AML-193 (cell line): ENCODE measurements at regions not wholly inside any gene's neighbourhood (a gene's known extent, or its start where the extent isn't known, plus 50 kb on each side); places are given as distances from the start of the nearest gene placed in this dataset.
"Not testable (repeated sequence)": the region's sequence is repeated elsewhere in the genome, so short reads cannot be mapped to it uniquely, and the experiment has no call there.

Experiments
- DNase-seq, 2 experiments: peaks; one replicate each; lab custom pipeline; 2025; lab: John Stamatoyannopoulos, UW

DNA sequence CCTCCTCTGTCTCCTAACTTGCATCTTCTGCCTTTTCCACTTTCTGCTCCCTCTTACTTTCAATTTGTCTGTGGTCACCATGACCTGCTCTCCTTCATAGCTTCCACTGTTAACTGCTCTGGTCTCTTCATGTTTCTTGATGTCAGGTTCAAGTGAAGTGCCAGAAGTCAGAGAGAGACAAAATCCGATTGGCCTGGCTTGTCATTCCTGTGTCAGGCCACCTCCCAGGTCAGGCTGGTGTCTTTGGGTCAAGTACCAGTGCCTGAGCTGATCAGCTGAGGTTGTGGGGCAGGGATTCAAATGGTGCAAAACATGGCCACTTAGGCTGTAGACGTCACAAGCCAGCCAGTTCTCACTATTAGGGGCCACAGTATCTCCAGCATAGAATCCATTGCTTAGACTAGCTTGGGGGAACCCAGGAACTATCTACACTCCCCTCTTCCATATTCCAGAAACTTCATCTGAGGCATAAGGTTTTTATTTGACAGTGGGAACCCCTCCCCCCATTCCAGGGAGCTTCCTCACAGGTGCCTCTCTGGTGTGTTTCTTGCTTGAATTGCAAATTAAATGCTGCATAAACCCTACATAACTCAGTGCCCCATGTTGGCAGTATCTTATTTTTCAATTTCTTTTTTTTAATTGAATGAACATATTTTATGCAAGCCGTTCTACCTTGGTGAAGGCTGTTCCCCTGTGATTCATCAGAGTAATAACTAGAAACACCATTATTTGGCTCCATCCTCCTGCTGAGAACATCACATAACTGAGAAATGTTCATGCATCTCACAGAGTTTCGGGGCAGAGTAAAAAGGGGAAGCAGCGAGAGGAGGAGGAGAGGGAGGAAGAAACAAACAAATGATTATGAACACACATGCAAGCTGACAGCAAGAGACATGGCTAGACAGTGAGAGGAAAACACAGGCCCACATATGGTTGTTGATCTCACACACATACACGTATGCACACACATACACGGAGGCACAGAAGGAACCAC is 175.8 kb downstream of the TLE3 start:
- no peak for DNase-seq

DNA sequence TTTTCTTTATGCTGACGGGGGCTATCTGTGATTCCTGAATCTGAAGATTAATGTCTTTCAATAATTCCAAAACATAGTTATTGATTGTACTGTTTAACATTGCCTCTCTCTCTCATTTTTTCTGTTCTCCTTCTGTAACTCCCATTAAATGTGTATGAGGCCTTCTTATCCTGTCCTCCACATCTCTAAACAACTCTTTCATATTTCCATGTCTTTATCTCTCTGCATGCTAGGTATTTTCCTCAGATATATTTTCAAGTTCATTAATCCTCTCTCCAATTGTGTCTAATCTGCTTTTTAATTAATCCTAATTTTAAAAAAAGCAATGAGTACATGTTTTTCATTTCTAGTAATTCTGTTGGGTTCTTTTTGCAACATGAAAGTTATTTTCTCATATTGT is 173.2 kb downstream of the TLE3 start:
- DNase-seq: no peak

DNA sequence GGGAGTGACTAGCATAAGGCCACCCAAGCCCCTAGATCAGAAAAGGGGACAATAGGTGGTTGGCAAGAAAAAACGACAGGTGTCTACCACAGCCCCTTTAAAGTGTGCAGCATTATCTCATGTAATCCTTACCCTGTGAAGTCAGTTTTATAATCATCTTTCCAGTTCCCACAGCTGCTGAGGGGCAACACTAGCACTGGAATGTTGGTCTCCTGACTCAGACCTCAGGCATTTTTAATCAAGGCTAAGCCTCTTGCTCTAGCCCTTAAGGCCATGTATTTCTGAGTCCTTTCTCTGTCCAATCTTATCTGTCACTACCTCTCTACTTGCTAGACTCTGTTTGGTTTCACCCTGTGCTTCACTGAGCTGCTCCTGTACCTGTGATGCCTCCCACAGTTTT is 171.7 kb downstream of the TLE3 start:
- DNase-seq: no peak

GRCh38 chr15:69926721-69927120 is 171.0 kb downstream of the TLE3 start:
- DNase-seq: no peak

- not testable (repeated sequence) for DNase-seq
Observed at GRCh38 chr15:69928890-69929289, 168.8 kb downstream of the TLE3 start.

DNA sequence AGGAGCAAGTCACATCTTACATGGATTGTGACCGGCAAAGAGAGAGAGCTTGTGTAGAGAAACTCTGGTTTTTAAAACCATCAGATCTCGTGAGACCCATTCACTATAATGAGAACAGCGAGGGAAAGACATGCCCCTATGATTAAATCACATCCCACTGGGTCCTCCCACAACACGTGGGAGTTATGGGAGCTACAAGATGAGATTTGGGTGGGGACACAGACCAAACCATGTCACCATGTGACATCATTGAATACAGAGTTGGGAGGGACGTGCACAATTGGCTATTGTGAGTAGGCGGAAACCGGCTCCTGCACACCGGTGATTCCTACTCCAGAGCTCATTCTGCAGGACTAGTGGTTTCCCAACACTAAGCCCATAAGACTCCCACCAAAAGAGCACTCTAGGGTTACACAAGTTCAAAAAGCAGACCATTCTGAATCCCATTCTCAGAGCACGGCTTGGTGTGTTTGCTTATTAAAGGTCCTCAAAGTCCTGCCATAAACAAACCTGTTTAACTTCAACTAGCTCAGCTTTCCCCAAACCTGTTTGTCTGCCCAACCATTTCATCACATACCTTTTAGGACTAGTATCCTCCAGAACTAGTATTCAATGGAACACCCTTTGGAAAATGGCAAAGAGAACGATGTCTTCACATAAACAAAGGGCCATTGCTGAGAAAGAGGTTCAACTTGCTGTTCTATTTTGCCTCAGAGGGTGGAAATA is 167.6 kb downstream of the TLE3 start:
- no peak for DNase-seq

DNA sequence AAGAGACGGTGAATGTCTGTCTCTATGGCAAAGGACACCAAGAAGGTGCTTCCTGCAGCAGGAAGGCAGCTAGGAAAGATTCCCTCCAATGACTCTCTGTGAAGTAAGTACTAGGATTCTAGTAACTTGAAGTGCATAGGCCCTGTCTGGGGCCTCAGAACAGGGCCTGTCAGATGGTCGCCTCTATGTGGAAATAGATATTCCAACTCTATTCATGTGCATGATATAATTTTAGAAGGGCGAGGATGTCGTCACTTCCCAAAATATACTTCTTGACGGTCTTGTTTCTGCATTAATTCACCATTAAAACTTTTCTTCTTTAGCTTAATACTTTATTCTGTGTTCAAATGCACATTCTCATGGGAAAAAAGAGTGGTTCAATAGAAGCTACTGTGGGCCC is 167.0 kb downstream of the TLE3 start:
- DNase-seq: no peak

- no peak for DNase-seq
Observed at GRCh38 chr15:69931156-69931555, 166.6 kb downstream of the TLE3 start.

GRCh38 chr15:69934607-69935006 is 163.1 kb downstream of the TLE3 start:
- no peak for DNase-seq

DNA sequence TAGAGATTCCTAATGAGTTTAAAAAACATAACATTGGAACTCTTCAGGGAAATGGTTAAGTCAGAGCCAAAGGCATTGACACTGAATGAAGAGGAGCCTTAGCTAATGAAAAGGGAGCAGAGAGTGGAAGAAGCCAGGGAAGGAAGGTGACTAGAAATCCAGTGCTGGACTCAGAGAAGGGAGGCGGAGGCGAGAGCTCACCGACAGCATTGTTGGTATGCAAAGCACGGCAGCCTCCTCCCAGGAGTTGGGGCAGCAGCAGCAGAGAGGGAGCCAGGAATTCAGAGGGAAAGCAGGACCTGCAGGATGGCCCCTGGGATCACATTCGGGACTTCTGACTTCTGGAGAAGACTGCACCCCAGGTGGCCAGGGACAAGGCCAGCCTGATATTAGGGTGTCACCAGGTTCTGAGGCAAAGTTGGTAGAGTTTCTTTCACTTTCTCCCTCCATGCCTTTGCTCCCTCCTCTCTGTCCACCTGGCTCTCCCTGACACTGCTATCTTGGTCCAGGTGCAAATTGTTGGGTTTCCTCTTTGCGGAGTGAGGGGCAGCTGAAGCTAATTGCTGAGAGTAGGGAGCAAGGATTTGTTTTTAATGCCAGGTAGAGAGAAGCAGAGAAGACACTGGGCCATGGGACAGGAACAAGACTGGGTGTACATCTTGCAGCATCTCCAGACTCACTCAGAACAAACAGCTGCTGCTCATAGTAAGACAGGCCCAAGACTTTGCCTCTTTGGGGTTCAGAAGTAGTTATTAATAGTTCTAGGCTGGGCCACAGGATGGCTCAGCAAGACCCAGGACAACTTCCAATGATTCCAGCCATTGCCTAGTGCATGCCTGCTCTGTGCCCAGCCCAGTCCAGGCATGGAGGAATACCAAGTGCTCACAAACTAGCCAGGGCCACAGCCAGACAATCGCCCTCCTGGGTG is 157.9 kb downstream of the TLE3 start:
- no peak for DNase-seq

- DNase-seq: no peak
Observed at GRCh38 chr15:69940441-69941300, 157.0 kb downstream of the TLE3 start.

DNA sequence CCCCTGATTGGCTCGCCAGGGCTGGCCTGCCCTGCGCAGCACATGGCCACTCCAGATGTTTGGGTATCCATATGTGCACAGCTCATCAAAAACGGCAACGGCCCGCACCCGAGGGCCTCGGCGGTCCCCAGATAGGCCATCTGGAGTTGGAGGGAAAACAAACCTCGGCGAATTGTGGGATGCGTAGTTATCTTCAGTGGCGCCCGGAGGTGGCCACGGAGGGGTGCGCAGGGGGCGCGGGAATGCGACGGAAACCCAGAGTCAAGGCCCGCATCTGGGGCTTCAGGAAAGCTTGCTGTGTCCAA is 156.5 kb downstream of the TLE3 start:
- no peak for DNase-seq

DNA sequence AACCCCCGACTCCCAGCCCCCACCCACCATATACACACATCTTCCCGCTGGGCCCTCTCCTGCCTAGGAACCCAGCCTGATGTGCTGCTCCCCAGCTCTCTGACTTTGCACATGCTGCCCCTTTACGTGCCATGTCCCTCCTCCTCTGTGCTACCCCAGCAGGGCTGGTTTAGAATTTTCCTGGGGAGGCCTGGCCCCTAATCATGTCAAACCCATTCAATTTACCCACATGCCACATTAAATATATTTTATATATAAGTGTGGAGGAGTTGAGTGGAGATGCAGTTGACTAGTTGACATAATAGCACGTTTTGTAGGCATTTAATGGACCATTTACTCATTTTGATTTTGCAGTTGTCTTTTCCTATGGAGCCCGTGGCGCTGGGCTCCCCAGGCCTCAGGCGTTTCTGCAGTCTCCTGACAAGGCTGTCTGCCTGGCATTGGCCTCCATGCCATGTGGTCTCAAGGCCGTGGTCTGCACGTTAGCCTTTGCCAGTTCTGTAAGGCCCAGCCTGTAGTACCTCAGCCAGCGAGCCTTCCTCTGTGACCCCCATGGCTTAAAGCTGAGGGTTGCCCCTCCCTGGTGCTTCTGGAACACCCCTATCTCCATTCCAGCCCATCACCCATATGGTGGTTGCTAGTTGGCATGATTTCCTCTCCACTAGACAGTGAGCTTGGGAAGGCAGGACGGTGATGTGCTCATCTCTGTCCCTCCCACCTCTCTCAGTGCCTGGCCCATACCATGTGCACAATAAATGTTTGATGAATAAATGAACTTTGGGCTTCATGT is 155.8 kb downstream of the TLE3 start:
- DNase-seq: no peak

GRCh38 chr15:69943637-69944036 is 154.1 kb downstream of the TLE3 start:
- no peak for DNase-seq

DNA sequence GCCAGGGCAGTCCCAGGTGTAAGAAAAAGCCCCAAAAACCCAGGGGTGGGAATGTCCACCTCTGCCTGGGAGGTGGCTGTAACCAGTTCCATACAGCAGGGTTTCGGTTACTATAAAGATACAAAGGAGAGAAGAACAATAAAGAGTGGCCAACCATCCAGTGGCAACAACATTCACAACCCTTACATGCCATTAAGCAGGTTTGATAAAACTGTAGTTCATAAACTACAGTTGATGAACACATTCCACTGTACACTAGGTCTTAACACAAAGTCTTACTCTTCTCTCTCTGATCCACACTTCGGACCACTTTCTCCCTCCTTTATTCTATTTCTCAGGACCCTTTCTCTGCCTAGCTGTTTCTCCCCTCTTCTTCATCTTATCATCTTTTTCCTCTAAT is 152.0 kb downstream of the TLE3 start:
- no peak for DNase-seq

DNA sequence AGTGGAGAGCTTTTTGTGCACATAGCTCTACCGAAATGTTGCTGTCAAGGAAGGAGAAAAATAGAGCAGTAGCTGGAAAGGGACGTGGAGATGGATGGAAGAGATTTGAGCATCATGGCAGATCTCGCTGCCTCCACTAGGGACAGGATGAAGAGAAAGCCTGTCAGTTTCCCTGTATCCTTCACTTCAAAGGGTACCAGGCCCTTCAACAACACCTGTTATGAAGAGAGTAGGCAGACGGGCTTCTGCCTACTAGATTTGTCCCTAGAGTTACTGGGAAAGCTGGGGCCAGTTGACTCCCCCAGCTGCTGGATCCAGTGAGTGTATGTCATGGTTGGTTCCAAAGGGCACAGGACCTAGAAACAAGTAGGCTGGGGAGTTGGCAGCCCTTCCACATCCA is 150.8 kb downstream of the TLE3 start:
- no peak for DNase-seq

- no peak for DNase-seq
Observed at GRCh38 chr15:69947394-69947793, 150.3 kb downstream of the TLE3 start.

DNA sequence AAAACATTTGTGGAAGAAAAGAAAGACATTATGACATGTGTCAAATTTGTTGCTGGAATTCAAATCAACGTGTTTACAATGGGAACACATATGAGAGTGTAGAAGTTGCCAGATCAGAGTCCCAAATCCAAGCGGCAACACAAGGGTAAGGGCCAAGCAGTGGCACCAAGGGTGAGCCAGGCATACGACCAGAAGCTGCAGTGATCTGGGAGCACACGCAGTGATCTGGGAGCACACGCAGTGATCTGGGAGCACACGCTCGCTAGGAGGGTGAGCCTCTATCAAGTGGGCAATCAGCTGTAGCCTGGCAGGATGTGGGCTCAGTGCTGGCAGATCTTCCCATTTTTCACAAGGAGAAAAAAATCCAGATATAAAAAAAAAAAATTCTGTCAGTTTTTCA is 148.2 kb downstream of the TLE3 start:
- DNase-seq: no peak

GRCh38 chr15:69951256-69951897 is 146.3 kb downstream of the TLE3 start:
- no peak for DNase-seq
